ENCODE measurements at regions not wholly inside any gene's neighbourhood (a gene's known extent, or its start where the extent isn't known, plus 50 kb on each side); places are given as distances from the start of the nearest gene placed in this dataset.

DNA sequence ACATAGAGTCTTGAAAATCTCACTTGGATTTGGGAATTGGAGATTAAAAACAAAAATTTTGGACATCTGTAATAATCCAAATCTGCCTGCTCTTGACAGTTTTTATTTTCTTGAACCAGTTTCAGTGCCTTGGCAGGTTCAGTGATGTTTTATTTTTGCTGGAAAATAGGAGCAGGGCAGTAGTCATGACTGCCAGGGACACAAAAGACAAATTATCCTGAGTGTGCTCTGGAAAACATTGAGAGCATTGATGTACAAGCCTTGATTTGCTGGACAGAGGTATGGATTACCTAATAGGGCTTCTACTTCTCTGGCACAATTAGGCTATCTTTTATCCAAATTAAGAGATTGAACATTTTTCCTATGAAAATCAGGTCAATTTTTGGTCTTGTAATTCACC is 123.4 kb upstream of the SFRP2 start:
- ATAC-seq: no peak
- no peaks in the 10 kb centered on the region for H3K27me3 ChIP-seq
- TF ChIP-seq, protein P1, sequence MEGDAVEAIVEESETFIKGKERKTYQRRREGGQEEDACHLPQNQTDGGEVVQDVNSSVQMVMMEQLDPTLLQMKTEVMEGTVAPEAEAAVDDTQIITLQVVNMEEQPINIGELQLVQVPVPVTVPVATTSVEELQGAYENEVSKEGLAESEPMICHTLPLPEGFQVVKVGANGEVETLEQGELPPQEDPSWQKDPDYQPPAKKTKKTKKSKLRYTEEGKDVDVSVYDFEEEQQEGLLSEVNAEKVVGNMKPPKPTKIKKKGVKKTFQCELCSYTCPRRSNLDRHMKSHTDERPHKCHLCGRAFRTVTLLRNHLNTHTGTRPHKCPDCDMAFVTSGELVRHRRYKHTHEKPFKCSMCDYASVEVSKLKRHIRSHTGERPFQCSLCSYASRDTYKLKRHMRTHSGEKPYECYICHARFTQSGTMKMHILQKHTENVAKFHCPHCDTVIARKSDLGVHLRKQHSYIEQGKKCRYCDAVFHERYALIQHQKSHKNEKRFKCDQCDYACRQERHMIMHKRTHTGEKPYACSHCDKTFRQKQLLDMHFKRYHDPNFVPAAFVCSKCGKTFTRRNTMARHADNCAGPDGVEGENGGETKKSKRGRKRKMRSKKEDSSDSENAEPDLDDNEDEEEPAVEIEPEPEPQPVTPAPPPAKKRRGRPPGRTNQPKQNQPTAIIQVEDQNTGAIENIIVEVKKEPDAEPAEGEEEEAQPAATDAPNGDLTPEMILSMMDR (IDR thresholded peaks at IDR 0.05): no peak
- DNase-seq: no peak
- intact Hi-C loops (cut with DNase I): no loop called here
- H3K36me3 ChIP-seq: no peaks in the 10 kb centered on the region
- H3K4me3 ChIP-seq: no peak overlapping the region
- H3K4me1 ChIP-seq: no peaks in the 10 kb centered on the region
- H3K27ac ChIP-seq: no peak overlapping the region
- no peaks in the 10 kb centered on the region for H3K9me3 ChIP-seq

DNA sequence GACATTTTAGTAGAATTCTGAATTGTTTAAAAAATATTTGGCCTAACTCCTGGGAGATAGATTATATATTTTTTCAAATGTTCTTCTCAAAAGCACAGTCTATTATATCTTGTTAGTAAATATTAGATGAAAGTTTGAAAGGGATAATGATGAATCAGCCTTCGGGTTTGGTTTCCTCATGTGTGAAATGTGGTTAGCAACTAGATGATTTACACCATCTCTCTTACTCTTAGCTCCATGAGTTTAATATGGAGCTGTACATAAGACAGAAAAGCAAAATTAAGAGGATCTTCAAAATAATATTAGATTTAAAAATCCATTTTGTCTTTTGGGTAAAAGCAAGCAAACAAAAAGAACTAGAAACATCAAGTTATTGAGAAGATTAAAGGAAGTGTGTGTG is 120.8 kb upstream of the SFRP2 start:
- ATAC-seq (no peak), DNase-seq (no peak)
- Histone ChIP-seq H3K4me3 (no peak overlapping the region), H3K36me3 (no peaks in the 10 kb centered on the region), H3K9me3 (no peaks in the 10 kb centered on the region), H3K27ac (no peak overlapping the region), H3K27me3 (no peaks in the 10 kb centered on the region), H3K4me1 (no peaks in the 10 kb centered on the region)
- TF ChIP-seq, protein P1 (IDR thresholded peaks at IDR 0.05): no peak
- intact Hi-C loops (cut with DNase I): no loop called here

DNA sequence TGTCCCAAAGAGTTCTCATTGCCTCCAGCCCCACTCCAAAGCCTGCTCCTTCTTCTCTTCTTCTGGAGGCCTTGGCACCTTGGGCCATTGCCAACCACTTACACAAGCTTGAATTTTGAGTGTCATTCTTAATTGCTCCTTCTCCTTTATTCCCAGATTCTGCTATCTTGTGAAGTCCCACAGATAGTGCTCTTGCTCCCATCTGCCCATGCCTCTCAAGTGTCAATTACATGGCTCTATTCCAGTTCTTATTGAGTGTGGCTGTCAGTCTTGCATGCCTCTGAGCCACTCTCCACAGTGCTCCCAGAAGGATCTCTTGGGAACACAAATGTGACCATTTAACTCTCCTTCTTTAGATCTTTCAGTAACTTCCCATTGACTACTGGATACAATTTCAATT is 117.3 kb upstream of the SFRP2 start:
- intact Hi-C loops (cut with DNase I): no loop called here
- TF ChIP-seq, protein P1 (IDR thresholded peaks at IDR 0.05): no peak
- no peaks in the 10 kb centered on the region for H3K36me3 ChIP-seq
- no peaks in the 10 kb centered on the region for H3K4me1 ChIP-seq
- no peaks in the 10 kb centered on the region for H3K9me3 ChIP-seq
- ATAC-seq (no peak), DNase-seq (no peak)
- no peak overlapping the region for H3K4me3 ChIP-seq
- H3K27me3 ChIP-seq: no peaks in the 10 kb centered on the region
- no peak overlapping the region for H3K27ac ChIP-seq

DNA sequence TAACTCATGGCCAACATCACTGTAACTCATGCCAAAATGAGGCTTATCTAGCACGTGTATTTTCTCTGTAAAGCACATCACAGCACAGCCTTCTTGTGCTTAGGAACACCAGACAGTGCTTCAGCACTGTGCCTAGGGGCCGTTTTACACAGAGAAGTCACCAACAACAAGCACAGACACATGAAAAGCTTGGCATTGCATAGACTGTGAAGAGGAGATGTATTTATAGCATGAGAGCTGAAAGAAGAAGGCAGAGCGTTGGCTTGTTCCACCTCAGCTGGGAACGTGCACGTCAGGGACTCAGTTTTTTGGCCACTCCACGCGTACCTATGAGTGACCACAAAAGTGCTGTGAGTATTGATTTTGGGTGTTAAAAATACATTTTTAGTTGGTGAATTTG is 116.3 kb upstream of the SFRP2 start:
- TF ChIP-seq, protein P1 (IDR thresholded peaks at IDR 0.05): no peak
- H3K36me3 ChIP-seq: no peaks in the 10 kb centered on the region
- H3K9me3 ChIP-seq: no peaks in the 10 kb centered on the region
- DNase-seq (no peak), ATAC-seq (no peak)
- no peak overlapping the region for H3K27ac ChIP-seq
- no peaks in the 10 kb centered on the region for H3K4me1 ChIP-seq
- intact Hi-C loops (cut with DNase I): no loop called here
- no peaks in the 10 kb centered on the region for H3K27me3 ChIP-seq
- no peak overlapping the region for H3K4me3 ChIP-seq

DNA sequence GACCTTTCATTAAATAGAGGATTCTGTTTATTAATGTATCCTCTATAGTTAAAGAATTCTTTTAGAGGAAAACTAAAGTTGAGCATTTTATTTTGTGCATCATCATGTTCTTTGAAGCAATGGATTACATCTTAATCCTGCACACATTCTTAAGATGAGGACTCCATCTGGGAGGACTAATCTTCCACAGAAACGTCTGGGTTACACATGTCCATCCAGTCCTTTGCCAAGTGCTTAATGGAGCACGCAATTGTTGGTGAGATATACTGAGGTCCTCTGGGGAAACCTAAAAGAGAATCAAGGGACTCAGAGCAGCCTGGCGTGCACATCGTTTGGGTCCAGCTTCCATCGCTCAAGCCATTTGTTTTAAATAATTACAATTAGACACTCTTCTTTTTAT is 115.1 kb upstream of the SFRP2 start:
- DNase-seq: no peak
- H3K4me3 ChIP-seq: no peak overlapping the region
- H3K36me3 ChIP-seq: no peaks in the 10 kb centered on the region
- TF ChIP-seq, protein P1 (IDR thresholded peaks at IDR 0.05): no peak
- H3K27ac ChIP-seq: no peak overlapping the region
- H3K4me1 ChIP-seq: no peaks in the 10 kb centered on the region
- no peaks in the 10 kb centered on the region for H3K9me3 ChIP-seq
- H3K27me3 ChIP-seq: no peaks in the 10 kb centered on the region
- ATAC-seq: no peak
- intact Hi-C loops (cut with DNase I): no loop called here

DNA sequence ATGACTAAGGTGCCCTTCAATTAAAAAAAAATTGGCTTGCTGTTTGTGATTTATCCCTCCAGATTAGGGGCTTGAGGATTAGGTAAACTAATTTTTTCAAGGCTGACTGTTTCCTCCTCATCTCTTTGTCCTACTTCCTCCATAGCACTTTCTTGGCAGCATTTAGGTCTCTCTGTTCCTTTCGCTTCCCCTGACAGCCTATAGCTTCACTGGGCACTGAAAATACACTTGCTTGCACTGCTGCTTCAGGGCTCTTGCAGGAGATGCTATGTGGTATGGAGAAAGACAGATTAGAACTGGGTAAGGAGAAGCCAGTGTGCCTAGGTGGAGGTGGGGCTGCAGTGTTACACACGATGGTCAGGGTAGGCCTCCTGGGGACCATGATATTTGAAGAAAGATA is 112.3 kb upstream of the SFRP2 start:
- intact Hi-C loops (cut with DNase I): no loop called here
- no peak for ATAC-seq

More for the DNA sequence above, 112.3 kb upstream of the SFRP2 start:
- H3K27me3 ChIP-seq: no peaks in the 10 kb centered on the region
- H3K4me3 ChIP-seq: no peak overlapping the region
- TF ChIP-seq, protein P1 (IDR thresholded peaks at IDR 0.05): no peak
- no peak overlapping the region for H3K27ac ChIP-seq
- H3K4me1 ChIP-seq: no peaks in the 10 kb centered on the region
- no peak for DNase-seq
- H3K9me3 ChIP-seq: no peaks in the 10 kb centered on the region
- no peaks in the 10 kb centered on the region for H3K36me3 ChIP-seq

Data from upper lobe of right lung (tissue), 1 donor.